Ramos (cell line): ENCODE measurements at regions not wholly inside any gene's neighbourhood (a gene's known extent, or its start where the extent isn't known, plus 50 kb on each side); places are given as distances from the start of the nearest gene placed in this dataset.

ENCODE experiments used
- in situ Hi-C: fragments of 300-500 bp; cut with MboI; formaldehyde crosslinking; loops from one replicate; pipeline ENCODE4 v1.14.3; 2022; ENCODE audit warnings: low sequenced_read_pairs; ENCODE audit not compliant: unreplicated experiment

DNA sequence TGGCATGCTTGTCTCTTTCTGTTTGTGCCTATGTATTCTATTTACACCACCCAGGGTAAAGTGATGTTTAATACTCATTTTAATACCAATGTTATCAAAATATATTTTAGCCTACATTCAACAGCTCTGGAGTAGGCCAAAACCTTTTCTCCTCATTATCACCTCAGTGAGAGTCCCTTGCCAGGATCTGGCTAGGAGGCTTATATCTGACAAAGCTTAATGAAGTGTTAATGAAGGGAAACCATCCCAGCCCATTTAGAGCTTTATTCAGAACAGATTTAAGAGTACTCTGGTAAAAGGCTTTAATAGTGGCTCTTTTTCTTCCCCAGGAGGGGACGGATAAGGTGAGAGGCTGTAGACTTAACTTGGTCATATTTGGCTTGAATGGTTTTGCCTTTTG lies 137.6 kb downstream of the GRIN2B start:
- in situ Hi-C loops = no loop called here

DNA sequence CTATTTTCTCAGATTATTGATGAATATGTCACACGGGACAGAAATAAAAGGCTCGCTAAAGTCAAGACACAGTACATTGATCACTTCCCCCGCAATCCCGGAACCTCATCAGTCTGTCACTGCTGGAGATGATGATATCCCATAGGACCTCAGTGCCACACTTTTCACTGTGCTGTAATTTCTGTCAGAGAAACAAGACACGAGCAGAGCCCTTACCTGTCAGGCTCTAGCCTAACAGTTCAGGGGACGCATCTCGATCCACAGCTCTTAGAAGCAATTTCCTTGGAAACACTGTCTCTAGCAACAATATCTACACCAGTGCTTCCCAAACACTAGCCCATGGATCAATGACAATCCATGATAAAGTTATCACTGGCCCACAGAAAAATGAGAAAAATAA lies 140.0 kb downstream of the GRIN2B start:
- in situ Hi-C loops = no loop called here

DNA sequence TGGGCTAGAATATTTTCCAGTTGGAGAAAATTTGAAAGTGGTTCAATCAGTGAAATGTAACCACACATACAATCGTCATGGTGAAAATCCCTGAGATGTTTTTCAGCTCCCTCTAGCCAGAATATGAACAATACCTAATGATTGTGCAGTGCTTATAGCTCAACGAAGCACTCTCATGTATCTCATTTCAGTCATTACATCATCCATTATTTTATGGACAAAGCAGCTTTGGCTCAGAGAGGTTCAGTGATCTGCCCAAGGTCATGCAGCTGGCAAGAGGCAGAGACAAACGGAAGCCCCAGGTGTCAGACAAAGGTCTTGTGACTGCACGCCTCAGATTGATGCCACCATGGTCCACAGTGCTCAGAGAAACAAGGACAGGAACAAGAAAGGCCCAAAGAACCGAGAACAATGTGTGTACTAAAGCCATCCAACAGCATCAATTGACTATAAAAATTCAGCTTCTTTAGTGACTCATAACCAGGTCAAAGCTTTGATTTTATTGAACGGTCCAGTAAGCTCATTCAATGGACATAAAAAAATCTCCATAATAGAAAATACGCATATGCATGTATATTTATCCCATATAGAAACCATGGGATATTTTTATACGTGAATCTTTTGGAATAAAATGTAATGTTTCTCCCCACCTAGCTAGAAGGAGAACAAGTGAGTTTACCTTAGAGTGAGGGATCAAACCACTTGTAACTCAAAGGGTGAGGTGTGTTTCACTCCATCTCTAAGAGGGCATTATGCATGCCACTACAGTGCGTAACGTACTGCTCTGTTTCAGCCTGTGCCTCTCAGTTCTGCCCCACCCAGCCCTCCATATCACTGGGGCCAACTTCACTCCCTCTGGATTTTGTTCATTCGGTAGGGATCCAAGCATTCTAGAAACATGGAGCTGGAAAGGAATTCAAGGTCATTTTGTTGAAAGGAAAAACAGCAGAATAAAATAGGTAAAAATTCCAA lies 141.8 kb downstream of the GRIN2B start:
- in situ Hi-C loops = no loop called here

DNA sequence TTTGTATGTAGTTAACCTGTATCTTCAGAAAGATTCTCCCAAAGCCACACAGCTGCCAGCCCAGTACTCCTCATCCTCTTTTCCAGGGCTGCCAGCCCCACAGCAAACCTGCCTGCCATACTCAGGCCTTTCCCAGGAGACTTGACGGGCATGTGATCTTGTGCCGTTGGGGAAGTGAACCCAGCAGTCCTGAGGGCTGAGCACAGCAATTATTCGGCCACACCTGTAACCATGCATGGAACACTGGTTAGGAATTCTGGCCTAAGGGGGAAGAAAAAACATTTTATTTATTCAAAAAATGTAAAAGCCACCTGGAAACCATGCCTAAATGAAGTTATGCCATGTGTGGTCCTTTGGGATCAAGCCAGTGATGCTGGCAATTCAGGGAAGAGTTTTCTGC lies 145.3 kb downstream of the GRIN2B start:
- in situ Hi-C loops = no loop called here

DNA sequence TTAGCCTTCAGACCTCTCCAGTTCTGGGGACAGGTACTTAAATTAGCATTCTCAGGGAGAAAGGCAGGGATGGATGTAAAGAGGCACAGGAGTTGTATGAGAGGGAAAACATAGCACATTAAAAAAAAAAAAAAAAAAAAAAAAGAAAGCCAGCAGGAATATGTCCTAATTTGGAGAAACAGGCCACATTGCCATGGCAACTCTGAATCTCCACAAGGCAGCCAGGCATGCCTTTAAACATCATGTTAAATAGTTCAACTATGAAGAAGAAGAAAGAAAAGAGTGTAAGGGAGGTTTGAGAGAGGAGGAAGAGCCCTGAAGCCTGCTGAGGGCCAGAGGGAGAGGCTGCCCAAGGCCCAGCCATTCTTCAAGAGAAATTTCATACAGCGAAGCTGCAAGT lies 145.8 kb downstream of the GRIN2B start:
- in situ Hi-C loops = no loop called here

DNA sequence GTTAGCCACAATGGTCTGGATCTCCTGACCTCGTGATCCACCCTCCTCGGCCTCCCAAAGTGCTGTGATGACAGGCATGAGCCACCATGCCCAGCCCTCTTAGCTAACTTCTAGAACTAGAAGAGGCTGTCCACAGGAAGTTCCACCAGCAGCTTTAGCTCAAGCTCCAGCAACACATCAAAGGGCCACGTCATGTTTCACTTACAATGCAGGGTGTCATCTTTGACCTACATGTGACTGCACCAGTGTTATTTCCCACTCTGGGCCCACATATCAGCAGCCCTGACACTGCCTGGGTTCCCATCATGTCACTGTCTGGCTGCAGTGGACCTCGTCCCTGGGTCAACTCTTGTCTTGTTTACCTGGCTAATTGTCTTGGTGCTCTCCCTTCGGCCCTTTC lies 147.2 kb downstream of the GRIN2B start:
- in situ Hi-C loops = no loop called here

DNA sequence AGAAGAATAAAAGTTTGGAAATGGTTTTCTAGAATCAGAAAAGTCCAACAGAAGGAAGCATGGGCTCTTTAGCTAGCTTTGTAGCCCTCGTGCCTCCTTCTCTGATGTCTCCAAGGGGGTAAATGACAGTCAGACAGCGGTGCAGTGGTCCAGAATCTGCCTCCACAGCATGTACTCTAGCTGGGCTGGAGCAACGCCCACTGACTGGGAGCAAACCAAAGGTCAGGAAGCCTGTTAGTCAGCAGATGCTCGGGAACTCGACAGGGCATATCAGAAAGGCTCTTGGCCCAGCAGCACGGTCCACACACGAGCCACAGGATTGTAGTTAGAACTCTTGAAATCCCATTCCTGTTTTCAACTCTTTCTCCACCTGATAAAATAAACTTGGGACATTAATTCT lies 164.3 kb downstream of the GRIN2B start:
- in situ Hi-C loops = no loop called here

DNA sequence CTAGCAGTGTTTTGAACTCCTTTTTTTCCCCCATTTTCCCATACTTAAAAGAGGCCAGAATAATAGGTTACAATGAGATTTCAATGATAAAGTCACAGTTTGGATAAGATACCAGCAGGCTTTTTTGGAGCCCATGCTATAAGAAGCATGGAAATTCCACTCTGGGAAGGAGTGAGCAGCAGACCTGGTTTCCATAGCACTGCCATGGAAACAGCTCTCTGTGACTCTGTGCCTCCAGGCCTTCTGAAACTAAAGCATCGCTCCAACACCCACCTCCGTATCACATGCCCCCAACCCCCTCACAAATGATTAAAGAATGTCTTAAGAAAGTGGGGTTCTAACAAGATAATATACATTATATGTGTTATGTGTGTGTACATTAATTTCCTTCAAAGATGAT lies 165.0 kb downstream of the GRIN2B start:
- in situ Hi-C loops = no loop called here

DNA sequence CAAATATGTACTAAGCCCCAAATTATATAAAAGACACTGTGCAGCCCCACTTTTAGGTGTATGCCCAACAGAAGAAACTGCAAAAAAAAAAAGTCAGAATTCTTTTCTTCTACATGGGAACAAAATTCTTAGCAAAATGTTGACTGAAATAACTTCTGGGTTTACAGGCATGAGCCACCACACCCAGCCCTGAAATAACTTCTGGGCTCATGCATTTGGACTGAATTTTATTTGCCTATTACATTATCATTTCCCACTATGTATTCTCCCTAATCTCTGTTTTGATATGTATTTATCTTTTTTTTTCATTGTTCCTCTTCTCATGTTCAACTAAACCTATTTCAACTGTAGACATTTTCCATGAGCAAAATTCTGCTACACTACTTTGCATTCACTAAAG lies 169.2 kb downstream of the GRIN2B start:
- in situ Hi-C loops = no loop called here

DNA sequence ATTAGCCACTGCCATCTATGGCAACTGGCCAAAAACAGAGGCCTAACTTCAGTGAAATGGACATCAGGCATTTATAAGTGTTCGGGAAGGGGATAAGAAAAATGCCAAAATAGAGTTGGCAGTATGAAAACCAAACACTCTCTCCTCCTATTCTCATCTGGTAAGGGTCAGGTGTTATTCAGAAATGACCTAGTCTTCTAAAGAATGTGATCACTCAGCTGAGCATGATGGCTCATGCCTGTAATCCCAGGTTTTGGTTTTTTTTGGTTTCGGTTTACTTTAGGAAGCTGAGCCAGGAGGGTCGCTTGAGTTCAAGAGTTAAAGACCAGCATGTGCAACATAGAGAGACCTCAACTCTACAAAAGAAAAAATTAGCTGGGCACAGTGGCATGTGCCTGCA lies 170.3 kb downstream of the GRIN2B start:
- in situ Hi-C loops = no loop called here

DNA sequence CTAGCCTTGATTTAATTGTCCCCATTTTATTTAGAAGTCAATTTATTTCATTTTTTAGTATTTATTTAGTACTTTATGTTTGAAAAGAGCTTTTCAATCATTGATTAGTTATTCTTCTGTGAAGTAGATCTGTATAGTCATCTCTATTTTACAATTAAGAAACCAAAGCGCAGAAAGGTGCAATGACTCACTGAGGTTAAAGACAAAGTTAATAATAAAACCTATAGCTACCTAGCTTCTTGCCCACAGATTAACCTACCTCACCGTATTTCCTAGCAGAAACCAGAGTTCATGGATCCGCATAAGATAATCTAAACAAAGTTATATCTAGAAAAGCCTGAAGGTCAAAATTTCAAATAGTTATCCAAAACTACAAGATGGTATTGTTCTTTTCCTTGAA lies 176.4 kb downstream of the GRIN2B start:
- in situ Hi-C loops = no loop called here

DNA sequence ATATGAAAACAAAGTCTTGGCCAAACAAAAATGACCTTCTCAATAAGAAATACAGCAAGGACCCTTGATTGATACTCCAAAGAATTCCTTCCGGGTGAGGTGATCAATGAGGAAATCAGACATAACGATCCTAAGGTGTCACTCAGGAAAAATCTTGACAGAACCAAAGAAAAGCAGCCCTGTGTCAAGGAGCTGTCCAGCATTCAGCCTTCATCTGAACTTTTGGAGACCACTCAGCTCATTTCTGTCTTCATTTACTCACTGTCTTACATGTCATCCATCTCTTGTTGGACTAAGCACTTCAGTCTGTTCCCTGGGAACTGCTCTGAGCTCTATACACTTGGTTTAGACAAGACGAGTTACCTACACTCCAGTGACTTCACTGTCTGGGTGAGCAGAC lies 179.9 kb downstream of the GRIN2B start:
- in situ Hi-C loops = no loop called here

DNA sequence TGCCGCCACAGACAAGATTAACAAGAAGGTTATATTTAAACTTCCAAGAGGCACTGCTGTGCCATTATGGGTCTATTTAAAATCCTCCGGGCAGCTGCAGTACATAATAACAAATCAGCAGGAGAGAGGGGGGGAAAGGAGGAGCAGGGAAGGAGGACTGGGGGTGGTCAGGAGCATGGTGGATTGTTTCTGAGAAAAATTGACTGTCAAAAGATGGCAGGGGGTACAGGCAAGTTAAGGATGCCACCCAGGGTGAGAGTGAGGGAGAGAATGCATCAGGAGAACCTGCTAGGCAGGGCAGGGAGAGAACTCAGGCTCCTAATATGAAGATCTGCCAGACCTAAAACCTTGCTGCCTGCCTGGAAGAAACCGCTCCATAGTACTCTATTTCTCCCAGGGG lies 181.8 kb downstream of the GRIN2B start:
- in situ Hi-C loops = no loop called here

DNA sequence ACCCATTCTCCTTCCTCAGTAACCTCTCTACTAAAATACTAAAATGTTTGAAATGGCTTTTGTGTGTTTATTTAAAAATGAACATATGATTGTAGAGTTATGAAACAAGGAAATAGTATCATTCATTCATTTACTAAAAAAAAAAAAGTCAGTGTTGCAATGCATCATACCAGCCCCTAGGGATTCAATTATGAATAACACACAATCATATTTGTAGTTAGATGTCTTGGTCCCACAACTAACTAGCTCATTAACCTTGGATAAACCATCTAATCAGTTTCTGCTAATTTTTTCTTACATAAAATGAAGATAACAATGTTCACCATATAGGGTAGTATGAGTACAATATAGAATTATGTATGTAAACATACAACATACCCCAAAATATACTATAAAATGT lies 183.2 kb downstream of the GRIN2B start:
- in situ Hi-C loops = no loop called here

DNA sequence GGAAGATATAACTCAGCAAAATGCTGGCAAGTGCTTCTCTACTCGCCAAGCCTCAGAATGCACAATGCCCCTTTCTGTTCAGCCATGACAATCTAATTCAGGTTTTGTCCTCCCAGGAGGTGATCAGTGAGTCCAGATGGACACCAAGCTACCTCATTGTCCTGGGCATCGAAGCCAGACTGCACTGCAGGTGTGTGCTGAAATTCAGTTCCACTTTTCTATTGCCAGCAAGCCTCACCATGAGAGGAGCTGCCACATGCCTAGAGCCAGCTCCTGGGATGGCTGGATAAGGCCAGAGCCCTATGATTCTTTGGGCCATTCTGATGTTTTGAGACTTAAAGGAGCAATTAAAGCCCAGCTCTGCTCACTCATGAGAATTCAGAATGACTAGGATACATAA lies 186.7 kb downstream of the GRIN2B start:
- in situ Hi-C loops = no loop called here

DNA sequence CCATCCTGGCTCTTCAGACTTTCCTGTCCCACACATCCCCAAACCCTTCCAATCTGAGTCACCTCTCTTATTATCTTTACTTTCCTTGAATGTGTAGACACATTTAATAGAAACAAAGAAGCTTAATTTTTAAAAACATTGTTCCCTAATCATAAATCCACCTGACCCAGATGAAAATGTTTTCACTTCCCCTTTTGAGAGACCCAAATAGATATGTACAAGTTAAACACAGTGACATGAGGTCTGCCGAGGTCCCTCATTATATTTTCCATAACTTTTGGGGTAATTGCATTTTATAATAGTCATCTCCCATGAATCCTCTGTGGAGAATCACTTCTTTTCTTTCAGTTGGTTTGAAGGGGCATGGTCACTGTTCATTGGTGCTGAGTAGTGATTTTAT lies 191.1 kb downstream of the GRIN2B start:
- in situ Hi-C loops = no loop called here

DNA sequence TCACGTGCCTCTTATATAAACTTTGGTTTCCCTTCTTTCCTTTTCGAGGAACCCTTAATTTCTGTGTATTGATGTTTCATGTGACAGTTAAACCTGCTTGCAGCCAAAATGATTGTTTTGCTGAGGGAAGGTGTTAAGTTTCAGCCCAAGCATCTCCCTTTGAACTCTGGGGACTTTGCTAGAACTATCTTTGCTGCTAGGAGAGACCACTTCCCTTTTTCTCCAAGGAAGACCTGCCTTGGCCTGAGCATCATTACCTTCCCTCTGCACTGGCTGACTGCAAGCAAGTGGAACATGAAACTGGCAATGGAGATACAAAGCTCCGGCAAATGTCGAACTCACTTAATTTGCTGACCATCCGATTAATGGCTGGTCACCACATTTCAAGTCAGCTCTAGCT lies 192.8 kb downstream of the GRIN2B start:
- in situ Hi-C loops = no loop called here

DNA sequence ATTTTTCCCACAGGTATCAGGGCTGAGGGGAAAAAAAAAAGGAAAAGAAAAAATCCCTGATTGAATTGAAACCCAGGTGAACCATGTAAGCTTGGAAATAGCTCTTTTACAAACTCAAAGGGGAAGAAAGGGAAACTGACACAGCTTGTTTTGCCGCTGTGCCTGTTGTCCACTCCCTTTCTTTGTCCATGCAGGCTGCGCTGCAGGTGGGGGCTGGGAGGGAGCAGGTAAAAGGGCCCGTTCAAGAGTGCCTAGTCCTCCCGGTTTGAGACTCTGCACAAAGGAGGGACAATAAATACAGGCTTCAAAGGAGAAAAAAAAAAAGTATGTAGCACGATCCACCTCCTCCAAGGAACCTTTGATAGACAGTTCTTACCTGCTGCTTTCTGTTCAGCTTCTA lies 194.8 kb downstream of the GRIN2B start:
- in situ Hi-C loops = no loop called here

DNA sequence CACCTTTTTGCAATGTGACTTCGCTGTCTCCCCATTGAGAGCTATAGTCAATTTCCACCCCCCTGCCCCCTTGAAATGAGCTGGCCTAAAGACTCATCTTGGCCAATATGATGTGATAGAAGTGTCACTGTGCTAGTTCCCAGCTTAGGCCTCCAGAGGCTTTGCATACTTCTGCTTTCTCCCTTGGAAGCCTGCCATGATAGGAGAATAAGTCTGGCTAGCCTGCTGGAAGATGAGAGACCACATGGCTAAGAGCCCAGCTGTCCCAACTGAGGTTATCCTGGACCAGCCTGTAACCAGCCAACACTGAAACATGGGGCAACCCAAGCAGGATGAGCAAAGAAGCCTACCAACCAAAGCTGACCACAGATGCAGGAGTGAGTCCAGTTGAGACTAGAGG lies 196.9 kb downstream of the GRIN2B start:
- in situ Hi-C loops = no loop called here

DNA sequence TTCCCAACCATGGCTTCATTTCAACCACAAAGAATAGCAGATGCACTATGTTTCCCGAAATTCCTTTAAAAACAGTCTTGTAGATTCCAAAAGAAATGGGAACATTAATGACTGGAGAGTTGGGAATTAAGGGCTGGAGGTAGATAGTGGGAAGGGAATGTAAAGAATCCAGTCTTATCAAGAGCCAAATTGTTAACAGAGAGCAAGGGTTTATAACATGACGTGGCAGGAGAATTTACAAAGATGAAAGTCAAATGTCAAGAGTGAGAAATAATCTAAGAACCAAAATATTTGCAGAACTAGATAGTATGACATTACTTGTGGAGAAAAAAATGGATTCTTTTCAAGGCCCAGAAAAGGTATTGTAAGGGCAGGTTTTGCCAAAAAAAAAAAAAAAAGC lies 200.9 kb downstream of the GRIN2B start:
- in situ Hi-C loops = no loop called here

DNA sequence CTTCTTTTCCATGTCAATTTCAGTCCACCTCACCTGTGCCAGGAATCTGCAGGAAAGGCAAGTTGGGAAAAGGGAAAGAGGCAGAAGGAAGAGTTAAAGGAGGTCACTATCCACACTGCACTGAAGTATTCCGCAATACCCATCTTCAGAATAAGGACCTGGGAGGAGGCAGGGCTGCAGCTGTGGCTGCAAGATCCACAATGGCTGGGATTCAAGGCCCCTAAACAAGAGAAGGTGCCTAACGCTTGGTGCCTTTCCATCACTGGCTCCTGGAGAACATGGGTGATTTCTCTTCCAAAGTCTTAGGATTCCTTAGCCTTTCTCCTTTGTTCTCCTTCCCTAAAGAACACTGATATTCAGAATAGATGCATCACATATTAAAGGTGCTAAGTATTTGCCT lies 204.0 kb downstream of the GRIN2B start:
- in situ Hi-C loops = no loop called here

DNA sequence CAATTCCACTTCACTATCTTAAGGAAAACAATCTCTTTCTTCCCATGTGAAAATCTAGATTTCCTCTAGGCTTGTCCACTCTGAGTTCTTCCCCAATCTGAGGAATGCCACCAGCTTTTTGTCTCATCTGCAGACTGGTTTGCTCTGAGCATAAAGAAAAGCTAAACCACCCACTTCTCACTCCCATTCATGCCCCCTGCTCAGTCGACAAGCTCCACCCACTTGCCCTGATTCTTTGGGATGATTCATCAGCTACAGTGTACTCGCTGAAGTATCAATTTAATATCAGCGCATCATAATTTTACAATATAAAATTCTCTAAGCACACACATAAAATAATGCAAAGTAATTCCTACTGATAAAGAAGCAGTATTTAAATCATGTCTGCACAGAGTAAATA lies 209.1 kb downstream of the GRIN2B start:
- in situ Hi-C loops = no loop called here
